ENCODE measurements at regions not wholly inside any gene's neighbourhood (a gene's known extent, or its start where the extent isn't known, plus 50 kb on each side); places are given as distances from the start of the nearest gene placed in this dataset.
"Not testable (repeated sequence)": the region's sequence is repeated elsewhere in the genome, so short reads cannot be mapped to it uniquely, and the experiment has no call there.

DNA sequence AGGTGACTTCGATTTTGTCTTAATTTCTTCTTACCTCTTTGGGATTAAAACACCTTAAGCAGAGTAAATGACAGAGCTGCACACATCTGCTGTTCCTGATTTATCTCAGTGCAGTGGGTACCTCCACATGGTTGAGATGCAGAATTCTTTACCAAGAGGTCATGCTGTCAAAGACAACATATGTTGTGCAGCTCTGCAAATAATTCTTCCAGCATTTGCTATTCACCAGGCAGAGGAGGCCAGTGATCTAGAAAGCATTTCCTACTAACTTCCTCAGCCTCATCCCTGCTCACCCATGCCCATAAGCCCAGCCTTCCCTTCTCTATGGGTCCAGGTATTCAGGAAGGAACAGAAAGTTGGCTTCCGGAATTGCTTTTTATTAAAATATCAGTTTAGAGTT lies 109.3 kb downstream of the THBS2 start:
- no peak for DNase-seq (ENCODE audit: low spot score)

DNA sequence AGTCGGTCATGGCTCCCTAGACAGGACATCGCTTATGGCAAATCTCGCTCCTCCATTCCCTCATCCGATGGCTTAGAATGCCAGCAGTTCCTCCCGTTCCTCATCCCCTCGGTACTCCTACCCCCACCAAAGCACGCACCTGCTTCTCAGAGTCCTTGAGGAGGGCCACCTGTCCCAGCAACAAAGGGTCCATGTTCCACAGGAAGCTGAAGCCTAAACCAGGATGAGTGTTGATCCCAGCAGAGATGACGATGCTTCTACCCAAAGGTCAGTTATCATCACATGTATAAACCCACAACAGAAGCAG lies 111.2 kb downstream of the THBS2 start:
- no peak for DNase-seq (ENCODE audit: low spot score)

DNA sequence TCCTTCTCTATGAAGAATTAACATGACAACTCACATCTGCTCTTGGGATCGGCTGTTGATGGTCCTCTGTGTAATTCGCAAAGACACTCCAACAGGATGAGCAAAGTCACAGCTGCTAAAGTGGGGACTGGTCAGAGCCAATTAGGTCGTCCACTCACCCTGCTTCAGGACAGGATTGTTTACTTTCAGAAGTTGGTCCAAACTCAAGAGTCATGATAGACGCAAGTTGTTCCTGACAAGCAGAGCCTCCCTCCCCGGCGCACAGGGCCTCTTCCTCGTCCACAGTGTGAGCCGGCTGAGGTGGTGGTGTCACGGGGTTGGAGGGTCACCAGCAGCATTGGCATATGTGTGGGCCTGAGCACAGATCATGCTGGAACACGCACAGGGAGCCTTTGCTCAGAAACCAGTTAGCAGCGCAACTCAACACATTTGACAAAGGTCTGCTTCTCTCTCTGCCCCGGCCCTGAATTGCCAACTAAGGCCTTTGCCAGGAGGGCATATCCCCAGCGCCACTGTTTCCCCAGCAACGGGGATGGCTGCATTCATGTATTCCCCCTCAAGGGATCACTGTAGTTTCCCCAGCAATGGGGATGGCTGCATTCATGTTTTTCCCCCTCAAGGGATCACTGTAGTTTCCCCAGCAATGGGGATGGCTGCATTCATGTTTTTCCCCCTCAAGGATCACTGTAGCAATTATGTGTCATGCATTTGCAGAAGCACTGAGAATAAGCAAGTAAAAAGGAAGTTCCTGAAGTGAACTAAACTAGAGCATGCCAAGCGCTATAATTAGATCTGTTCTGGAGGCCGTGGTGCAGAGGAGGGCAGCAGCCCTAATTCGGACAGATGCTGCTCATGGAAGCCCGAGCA lies 111.7 kb downstream of the THBS2 start:
- DNase-seq (ENCODE audit: low spot score) = no peak

DNA sequence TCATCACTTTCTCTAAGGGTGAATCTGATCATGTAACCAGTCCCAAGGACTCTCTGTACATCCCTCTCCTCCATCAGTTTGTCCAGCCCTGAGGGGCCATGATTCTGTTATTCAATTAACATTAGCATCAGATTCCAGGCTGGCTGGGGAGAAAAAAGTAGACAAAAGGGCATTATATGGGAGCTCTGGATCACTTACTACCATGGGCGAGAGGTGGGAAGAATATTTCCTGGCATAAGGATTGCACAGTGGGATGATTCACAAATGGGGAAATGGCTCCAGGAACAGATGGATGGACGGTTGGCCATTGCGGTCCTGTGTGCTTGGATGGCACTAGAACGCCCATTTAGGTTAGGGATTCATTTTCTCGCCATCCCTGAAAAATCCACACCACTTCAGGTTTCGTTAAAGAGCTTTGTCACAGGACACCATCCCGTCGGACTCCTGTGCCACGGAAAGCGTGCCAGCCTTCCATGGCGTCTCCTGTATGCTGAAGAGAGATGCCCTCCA lies 112.6 kb downstream of the THBS2 start:
- no peak for DNase-seq (ENCODE audit: low spot score)

DNA sequence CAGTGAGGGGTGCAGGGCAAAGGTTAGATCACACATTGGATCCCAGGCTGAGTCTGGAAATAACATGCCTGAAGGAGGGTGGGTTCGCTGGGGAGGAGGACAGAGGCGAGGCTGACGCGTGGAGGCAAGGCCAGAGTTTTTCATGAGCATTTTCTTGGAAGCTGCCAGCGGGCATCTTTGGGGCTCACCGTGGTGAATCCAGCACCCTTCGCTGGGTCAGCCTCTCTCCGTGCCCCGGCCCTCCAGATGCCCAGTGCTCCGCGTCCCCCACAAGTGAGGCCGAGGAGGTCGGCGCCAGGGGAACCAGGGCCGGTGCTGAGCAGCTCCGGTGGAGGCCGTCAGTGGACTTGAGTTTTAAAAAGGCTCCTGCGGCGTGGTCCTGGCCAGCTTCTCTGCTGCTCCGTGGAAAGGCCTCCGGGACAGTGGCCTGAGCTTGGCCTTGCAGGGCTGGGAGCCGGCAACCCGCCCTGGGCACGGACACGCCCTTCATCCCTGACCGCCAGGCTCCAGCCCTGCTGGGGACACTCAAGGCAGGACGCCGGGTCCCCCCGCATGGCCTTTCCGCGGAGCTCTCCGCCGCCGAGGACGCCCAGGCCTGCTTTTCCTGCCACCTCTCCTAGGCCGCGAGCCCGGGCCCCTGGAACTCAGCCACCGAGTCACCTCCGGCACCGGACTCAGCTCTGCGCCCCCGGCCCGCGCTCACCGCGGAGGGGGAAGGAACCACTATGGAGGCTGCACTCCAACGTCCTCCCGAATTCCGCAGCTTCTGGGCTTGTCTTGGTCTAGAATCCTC lies 114.3 kb downstream of the THBS2 start:
- DNase-seq (ENCODE audit: low spot score) = no peak

DNA sequence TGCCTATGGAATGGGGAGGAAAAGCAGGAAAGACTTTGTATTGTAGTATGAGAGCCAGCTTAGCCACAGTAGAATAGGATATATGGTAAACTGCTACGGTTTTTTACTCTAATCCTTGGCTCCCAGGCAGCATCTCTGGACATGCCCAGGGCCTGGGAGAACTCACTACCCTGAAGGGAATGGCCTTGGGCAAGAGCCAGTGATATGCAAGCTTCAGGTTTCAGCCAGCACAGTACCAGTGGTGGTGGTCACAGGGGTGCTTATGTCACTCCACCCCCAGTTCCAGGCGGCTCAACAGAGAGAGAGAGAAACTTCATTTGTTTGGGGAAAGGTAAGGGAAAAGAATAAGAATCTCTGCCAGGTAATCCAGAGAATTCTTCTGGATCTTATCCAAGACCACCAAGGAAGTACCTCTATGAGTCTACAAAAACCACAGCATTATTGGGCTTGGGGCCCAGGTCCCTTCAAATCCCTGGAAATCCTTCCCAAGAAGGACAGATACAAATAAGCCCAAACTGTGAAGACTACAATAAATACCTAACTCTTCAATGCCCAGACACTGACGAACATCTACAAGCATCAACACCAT lies 121.2 kb downstream of the THBS2 start:
- DNase-seq (ENCODE audit: low spot score) = no peak

DNA sequence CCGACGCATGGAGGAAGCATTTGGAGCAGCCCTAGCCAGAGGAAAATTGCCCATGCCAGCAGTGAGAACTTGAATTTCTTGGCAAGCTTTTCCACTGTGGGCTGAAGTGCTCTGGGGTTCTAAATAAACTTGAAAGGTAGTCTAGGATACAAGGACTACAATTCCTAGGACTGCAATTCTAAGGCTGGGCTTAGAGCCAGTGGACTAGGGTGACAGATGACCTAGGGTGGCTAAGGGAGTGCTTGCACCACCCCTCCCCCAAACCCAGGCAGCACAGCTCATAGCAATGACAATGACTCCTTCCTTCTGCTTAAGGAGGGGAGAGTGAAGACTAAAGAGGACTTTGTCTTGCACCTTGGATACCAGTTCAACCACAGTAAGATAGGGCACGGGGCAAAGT lies 122.3 kb downstream of the THBS2 start:
- no peak for DNase-seq (ENCODE audit: low spot score)

DNA sequence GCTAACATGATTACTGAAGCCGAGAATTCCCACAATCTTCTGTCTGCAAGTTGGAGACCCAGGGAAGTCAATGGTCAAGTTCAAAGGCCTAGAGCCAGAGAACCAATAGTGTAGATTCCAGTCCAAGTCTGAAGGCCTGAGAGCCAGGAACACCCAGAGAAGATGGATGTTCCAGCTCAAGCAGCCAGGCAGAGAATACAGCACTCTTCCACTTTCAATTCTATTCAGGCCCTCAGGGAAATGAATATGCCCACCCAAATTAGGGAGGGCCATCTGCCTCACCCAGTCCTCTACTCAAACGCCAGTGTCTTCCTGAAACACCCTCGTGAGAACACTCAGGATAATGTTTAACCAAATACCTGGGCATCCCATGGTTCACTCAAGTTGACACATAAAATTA lies 123.5 kb downstream of the THBS2 start:
- no peak for DNase-seq (ENCODE audit: low spot score)

DNA sequence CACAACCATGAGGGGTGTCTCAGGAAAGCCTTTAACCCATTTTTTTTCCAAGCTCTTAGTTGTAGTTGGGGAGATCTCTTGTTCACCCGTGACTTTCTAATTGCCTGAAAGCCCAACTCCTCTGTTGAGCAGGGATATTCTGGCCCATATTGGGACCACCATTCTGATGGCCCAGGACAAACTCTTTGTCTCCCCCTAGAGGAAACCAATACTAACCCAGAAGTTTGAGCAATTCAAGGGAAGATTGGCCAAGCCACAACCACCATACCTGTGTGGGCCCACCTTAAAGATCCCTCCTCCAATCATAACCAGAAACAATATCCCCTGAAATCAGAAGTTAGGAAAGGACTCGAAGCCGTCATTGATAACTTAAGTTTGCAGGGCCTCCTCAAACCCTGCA lies 132.6 kb downstream of the THBS2 start:
- DNase-seq (ENCODE audit: low spot score) = no peak

DNA sequence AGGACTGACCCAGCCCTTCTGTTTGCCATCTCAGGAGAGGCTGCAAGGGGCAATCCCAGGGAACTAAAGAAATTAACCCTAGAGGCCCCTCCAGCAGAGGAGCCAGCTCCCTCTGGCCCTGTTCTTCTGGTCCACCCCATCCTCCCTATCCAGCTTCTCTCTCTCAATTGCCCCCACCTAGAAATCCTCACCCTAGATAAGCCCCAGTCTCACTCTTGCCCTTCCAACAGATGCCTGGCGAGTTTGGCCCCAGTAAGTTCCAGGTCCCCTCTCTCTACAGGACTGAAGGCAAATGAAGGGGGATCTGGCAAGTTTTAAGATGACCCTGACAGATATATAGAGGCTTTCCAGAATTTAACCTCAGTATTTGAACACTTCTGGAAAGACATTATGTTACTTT lies 134.0 kb downstream of the THBS2 start:
- DNase-seq (ENCODE audit: low spot score) = no peak

DNA sequence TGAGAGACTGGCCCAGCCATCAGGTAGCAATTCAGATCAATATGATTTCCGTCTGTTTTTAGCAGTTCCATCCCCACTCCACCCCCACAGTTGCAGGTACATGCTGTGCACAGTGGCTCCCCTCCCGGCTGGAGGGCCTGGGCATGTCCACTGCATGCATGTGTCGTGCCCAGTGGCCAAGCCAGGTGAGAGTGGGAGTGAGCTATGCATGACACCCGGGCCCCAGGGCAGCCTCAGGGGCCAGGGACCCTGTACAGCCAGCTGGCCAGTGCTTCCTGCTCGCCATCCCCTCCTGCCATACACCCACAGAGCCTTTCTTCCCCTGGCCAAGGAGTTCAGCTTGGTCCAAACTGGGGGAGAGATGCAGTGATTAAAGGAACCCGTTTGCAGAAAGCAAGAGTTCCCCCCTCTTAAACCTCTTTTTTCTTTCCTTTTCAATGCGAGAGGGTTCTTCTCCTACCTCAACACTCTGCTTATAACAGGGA lies 135.3 kb downstream of the THBS2 start:
- no peak for DNase-seq (ENCODE audit: low spot score)

DNA sequence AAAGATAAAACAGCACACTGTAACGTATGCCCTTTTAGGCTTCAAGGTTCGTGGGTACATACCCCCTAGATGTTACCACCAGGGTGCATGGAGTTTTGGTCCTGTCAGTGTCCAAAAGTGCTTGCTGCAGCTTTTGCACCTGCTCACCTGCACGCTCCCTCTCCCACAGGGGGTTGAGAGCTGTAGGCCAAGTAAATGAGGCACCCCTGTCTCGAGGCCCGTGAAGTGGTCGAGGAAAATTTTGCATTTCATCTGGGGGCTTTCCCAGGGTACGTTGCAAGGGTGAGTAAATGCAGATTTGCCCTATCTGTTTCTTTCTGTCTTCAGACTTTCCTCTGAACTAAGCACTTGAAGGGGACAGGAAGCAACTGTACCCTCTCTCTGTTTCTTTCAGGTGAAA lies 136.0 kb downstream of the THBS2 start:
- DNase-seq (ENCODE audit: low spot score) = no peak

DNA sequence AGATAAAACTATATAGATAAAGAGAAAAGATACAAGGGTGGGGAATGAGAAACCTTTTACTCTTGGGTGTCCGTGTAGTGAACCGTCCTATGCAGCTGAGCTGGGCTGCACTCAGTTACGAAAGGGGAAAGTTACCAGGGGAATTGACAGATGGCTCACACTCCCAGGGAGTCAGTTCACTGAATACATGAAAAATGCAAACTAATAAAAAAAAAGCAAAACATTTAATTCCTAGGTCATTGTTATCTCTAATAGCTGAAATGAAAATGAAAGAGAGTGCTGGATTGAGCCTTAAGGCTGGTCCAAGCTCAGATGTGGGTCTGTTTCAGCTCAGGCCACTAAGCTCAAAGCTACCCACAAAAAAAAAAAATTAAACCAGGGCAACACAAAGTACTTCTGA lies 138.0 kb downstream of the THBS2 start:
- no peak for DNase-seq (ENCODE audit: low spot score)

DNA sequence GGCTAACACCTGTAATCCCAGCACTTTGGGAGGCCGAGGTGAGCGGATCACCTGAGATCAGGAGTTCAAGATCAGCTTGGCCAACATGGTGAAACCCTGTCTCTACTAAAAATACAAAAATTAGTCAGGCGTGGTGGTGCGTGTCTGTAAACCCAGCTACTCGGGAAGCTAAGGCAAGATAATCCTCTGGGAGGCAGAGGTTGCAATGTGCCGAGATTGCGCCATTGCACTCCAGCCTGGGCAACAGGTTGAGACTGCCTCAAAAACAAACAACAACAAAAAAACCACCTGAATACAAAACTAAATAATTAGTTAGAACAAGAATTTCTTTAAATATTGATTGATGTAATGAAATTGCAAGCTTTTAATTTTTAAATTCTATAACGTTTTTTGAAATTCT lies 139.0 kb downstream of the THBS2 start:
- DNase-seq (ENCODE audit: low spot score) = not testable (repeated sequence)

DNA sequence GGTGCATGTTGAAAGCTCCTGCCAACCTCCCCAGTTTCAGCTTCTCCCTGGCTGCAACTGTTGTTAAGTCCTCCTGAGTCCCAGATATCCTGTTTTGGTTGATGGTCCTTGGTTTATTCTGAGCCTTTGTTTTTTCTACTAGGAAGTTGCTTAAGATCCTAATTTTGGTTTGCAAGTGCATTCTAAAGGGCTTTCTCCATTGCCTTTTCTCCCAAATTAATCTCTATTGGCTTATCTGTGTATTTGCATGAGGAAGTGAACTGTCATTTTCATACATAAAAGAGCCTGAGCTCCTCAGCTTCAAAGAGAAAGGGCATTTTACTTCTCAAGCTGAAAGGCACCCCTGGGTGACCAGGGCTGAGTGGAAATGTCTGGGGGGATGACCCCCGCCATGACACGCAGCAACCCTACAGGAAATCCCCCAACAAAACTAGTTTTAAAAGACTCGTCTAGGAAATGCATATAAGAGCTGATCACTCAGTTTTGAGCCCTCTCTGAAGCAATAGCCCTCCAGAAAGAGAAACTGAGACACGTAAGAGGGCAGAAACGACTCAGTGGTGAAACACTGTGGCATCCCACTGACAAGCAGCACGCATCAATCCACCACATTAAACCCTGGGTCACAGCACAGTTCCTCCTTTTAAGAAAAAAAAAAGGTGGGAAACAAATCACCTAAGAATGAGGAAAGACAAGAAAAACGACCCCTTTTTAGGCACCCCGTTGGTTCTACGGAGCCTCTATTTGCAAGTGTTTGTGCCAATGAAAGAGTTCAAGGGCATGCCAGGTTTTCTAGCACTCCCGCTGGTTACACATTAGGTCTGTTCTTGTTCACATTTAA lies 140.9 kb downstream of the THBS2 start:
- DNase-seq (ENCODE audit: low spot score) = no peak

DNA sequence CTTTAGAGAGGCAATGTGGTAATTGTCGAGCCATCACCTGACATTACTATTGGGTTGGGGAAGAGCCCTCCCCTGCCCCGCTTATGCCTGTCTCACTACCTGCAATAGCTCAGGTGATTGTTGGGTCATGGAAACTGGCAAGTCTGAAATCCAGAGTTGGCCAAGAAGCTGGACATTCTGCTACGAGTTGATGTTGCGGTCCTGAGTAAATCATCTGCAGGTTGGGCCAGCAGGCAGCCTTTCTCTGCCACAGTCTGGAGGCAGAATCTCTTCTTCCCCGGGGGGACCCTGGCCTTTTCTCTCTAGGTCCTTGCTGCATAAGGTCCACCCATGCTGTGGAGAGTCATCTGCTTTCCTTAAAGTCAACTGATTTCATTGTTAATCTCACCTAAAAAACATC lies 142.4 kb downstream of the THBS2 start:
- DNase-seq (ENCODE audit: low spot score) = no peak

DNA sequence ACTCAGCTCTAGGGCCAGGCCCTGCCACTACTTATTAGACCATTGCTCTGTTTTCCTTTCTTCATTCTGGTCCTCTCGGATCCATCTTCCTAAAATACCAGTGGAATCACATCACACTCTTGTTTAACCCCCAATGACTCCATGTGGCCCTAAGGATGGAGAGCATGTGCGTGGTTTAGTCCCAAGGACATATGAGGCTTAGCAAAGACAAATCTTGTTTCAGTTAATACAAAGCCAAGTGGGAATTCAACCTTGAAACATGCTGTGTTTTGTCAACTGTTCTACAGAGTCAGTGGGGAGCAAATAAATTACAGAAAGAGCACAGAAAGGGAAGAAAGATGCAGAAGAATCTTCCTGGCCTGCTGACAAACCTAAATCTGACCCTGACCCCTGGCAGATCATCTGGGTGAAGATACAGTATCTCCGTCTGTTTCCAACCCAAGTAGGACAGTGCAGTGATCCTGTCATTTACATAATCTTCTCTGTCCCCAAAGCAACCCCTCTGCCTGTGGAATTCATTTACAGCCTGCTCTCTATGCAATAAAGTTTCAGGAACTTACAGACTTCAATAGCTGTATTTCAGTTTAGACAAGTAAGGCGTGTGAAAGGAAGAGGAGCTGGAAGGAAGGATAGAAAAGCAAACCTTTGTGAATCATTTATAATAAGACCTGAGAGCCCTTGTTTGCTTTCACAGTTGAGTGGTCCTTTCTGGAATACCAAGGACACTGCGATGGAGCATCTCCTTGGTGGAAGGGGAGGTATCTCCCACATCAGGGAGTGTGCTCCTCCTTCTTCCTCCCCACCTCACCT lies 144.0 kb downstream of the THBS2 start:
- DNase-seq (ENCODE audit: low spot score) = no peak

DNA sequence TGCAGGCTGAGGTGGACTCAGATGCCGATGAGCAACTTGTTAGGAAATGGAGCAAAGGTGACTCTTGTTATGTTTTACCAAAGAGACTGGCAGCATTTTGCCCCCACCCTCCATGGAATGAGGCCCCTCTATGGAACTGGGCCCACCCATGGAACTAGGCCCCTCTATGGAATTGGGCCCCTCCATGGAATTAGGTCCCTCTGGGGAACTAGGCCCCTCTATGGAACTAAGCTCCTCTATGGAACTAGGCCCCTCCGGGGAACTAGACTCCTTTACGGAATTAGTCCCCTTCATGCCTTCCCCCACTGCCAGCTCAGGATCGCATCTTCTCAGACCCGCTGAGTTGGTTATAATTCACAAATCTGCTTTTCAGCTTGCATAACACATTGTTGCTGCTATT lies 144.9 kb downstream of the THBS2 start:
- no peak for DNase-seq (ENCODE audit: low spot score)

DNA sequence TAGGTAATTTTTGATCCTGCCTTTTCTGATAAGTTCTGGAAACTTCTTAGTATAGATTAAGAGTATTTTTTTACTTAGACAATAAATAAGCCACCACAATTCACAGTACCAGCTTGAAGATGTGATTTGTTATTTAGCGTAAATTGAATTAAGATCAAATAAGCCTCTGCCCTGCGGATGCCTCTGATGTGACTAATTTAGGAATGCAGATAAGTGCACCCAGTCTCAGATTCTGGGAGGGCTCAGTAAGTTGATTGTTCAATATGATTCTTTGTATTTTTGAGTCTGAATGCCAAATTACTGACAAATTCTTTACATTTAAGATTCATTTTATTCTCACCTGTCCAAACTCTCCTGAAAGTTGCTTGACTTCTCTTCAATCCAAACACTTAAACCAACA lies 147.5 kb downstream of the THBS2 start:
- DNase-seq (ENCODE audit: low spot score) = no peak

DNA sequence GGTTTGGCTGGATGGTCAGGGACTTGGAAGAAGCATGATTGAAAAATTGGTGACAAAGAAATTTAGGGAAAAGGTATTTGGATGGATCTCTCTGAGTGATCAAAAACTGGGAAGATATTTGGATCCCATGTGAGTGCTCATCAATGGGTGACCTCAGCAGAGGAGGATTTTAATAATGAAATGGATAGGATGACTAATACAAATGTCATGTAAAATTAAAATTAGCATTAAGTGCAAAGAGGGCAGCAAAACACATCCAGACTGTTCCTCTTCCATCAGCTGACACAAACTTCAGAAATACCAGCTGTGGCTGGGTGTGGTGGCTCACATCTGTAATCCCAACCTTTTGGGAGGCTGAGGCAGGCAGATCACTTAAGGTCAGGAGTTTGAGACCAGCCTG lies 151.7 kb downstream of the THBS2 start:
- no peak for DNase-seq (ENCODE audit: low spot score)
